ENCODE measurements at regions not wholly inside any gene's neighbourhood (a gene's known extent, or its start where the extent isn't known, plus 50 kb on each side); places are given as distances from the start of the nearest gene placed in this dataset.

DNA sequence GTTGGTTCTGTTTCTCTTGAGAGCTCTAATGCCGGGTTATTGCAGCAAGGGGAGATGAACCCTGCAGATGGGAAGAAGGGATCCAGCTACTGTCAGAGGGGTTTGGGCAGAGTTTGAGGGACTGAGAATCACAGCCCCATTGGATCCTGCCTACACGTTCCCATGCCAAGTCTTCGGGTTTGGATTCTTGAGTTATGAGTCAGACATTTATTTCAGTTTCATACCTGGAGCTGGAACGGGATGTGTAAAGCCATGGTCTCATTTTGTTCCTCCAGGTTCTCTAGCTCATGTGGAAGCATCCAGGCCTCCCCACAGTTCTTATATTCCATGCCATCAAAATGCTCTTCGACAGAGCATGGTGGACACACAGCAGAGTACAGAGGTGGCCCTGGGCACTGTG is 275.4 kb upstream of the IRX4 start:
- TF ChIP-seq, protein P1, sequence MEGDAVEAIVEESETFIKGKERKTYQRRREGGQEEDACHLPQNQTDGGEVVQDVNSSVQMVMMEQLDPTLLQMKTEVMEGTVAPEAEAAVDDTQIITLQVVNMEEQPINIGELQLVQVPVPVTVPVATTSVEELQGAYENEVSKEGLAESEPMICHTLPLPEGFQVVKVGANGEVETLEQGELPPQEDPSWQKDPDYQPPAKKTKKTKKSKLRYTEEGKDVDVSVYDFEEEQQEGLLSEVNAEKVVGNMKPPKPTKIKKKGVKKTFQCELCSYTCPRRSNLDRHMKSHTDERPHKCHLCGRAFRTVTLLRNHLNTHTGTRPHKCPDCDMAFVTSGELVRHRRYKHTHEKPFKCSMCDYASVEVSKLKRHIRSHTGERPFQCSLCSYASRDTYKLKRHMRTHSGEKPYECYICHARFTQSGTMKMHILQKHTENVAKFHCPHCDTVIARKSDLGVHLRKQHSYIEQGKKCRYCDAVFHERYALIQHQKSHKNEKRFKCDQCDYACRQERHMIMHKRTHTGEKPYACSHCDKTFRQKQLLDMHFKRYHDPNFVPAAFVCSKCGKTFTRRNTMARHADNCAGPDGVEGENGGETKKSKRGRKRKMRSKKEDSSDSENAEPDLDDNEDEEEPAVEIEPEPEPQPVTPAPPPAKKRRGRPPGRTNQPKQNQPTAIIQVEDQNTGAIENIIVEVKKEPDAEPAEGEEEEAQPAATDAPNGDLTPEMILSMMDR (IDR thresholded peaks at IDR 0.05; ENCODE audit: low read length): no peak
- TF ChIP-seq EZH2 (IDR thresholded peaks at IDR 0.05; ENCODE audit: borderline replicate concordance, low read length): no peak

Data from OCI-LY1 (cell line).